Neural crest cell (in vitro differentiated cells): ENCODE measurements at regions not wholly inside any gene's neighbourhood (a gene's known extent, or its start where the extent isn't known, plus 50 kb on each side); places are given as distances from the start of the nearest gene placed in this dataset.

Source experiments
- DNase-seq: peaks from one replicate; pipeline ENCODE4 v3.0.0; 2021; ENCODE audit warnings: low read depth, mixed read lengths, low spot score
- H3K27ac Mint-ChIP-seq: one replicate; pipeline ENCODE4 v1.8.0; 2021; ENCODE audit warnings: mild to moderate bottlenecking, mixed read lengths; ENCODE audit not compliant: unreplicated experiment
- H3K27me3 Mint-ChIP-seq: 2 replicates; pipeline ENCODE4 v1.8.0; 2021; ENCODE audit warnings: low read depth, mild to moderate bottlenecking, mixed read lengths
- H3K36me3 Mint-ChIP-seq: 2 replicates; pipeline ENCODE4 v1.8.0; 2021; ENCODE audit warnings: low read depth, mild to moderate bottlenecking, mixed read lengths
- H3K4me1 Mint-ChIP-seq: 2 replicates; pipeline ENCODE4 v1.8.0; 2021; ENCODE audit warnings: mixed read lengths
- H3K4me3 Mint-ChIP-seq: one replicate; pipeline ENCODE4 v1.8.0; 2021; ENCODE audit warnings: mild to moderate bottlenecking, mixed read lengths
- H3K9me3 Mint-ChIP-seq: 2 replicates; pipeline ENCODE4 v1.8.0; 2021; ENCODE audit warnings: mixed read lengths
- CTCF ChIP-seq: fragments of 200-600 bp; sonication (generic); conservative IDR thresholded peaks from 2 replicates; pipeline ENCODE4 v1.5.0; 2021; ENCODE audit warnings: antibody characterized with exemption, mild to moderate bottlenecking

- no peaks in the 10 kb centered on the region for H3K36me3 Mint-ChIP-seq
- H3K9me3 Mint-ChIP-seq = peaks cover 4% of the 10 kb centered on the region
- H3K27me3 Mint-ChIP-seq = no peaks in the 10 kb centered on the region
- H3K27ac Mint-ChIP-seq = no peak overlapping the region
- TF ChIP-seq CTCF = no peak
- no peak for DNase-seq
- no peaks in the 10 kb centered on the region for H3K4me1 Mint-ChIP-seq
- no peak overlapping the region for H3K4me3 Mint-ChIP-seq
Measured at GRCh38 chrX:39592776-39593175, 505.0 kb downstream of the BCOR start.

- H3K9me3 Mint-ChIP-seq = peaks cover 4% of the 10 kb centered on the region
Measured at GRCh38 chrX:39595977-39596376, 501.8 kb downstream of the BCOR start.

GRCh38 chrX:39596437-39596836 lies 501.3 kb downstream of the BCOR start:
- Mint-ChIP-seq H3K27ac (no peak overlapping the region), H3K27me3 (no peaks in the 10 kb centered on the region), H3K9me3 (peaks cover 4% of the 10 kb centered on the region), H3K4me1 (no peaks in the 10 kb centered on the region), H3K4me3 (no peak overlapping the region), H3K36me3 (no peaks in the 10 kb centered on the region)
- TF ChIP-seq CTCF = no peak
- no peak for DNase-seq

More at GRCh38 chrX:39595977-39596376, 501.8 kb downstream of the BCOR start:
- Mint-ChIP-seq H3K27ac (no peak overlapping the region), H3K36me3 (no peaks in the 10 kb centered on the region), H3K4me3 (no peak overlapping the region), H3K27me3 (no peaks in the 10 kb centered on the region), H3K4me1 (no peaks in the 10 kb centered on the region)
- no peak for DNase-seq
- TF ChIP-seq CTCF = no peak

- Mint-ChIP-seq H3K4me3 (no peak overlapping the region), H3K4me1 (peaks cover 19% of the 10 kb centered on the region), H3K9me3 (no peaks in the 10 kb centered on the region), H3K27me3 (no peaks in the 10 kb centered on the region), H3K27ac (no peak overlapping the region), H3K36me3 (no peaks in the 10 kb centered on the region)
- no peak for TF ChIP-seq CTCF
- no peak for DNase-seq
Measured at GRCh38 chrX:39599339-39599738, 498.4 kb downstream of the BCOR start.

- no peak for TF ChIP-seq CTCF
- H3K36me3 Mint-ChIP-seq = no peaks in the 10 kb centered on the region
- H3K4me1 Mint-ChIP-seq = peaks cover 19% of the 10 kb centered on the region
- H3K9me3 Mint-ChIP-seq = no peaks in the 10 kb centered on the region
- no peak overlapping the region for H3K4me3 Mint-ChIP-seq
- H3K27me3 Mint-ChIP-seq = no peaks in the 10 kb centered on the region
- no peak overlapping the region for H3K27ac Mint-ChIP-seq
- no peak for DNase-seq
Measured at GRCh38 chrX:39600222-39600621, 497.5 kb downstream of the BCOR start.
